ENCODE measurements at regions not wholly inside any gene's neighbourhood (a gene's known extent, or its start where the extent isn't known, plus 50 kb on each side); places are given as distances from the start of the nearest gene placed in this dataset.

- Histone ChIP-seq H3K9ac (replicated peaks; ENCODE audit: extremely low read depth, insufficient read depth, low read length) (no peak overlapping the region), H3K9me3 (replicated peaks; ENCODE audit: control insufficient read depth, insufficient read depth, low read length) (no peaks in the 10 kb centered on the region), H2AFZ (ENCODE audit: low read depth, low read length) (peak overlapping the region; percentile 16), H3K27me3 (ENCODE audit: control insufficient read depth in 2 of 2, insufficient read depth in 2 of 2, low read length in 2 of 2) (peaks cover 0 to 4% of the 10 kb centered on the region in 2 experiments), H3K9me1 (replicated peaks; ENCODE audit: control insufficient read depth, extremely low read depth, insufficient read depth, low read length) (no peaks in the 10 kb centered on the region), H3K36me3 (ENCODE audit: control insufficient read depth in 2 of 2, extremely low read depth in 1 of 2, insufficient read depth in 2 of 2, low read length in 2 of 2) (no peaks in the 10 kb centered on the region), H3K27ac (ENCODE audit: insufficient read depth, low read depth, low read length) (no peak overlapping the region), H3K4me2 (ENCODE audit: insufficient read depth, low read length) (peak overlapping the region; percentile 9), H4K20me1 (replicated peaks; ENCODE audit: control insufficient read depth, extremely low read depth, insufficient read depth, low read length) (no peaks in the 10 kb centered on the region), H3K79me2 (ENCODE audit: control insufficient read depth, insufficient read depth, low read length) (no peaks in the 10 kb centered on the region), H3K4me3 (replicated peaks in 1 of 3; ENCODE audit: insufficient read depth in 1 of 3, low read depth in 1 of 3, low read length in 3 of 3) (no peak overlapping the region), H3K4me1 (ENCODE audit: control insufficient read depth, extremely low read depth, insufficient read depth, low read length) (peaks cover 19% of the 10 kb centered on the region)
- ChIA-PET CTCF (interaction anchor here (0.8 to 1.9 kb wide), 6 partner anchors 8 to 92 kb away, joined by 3 to 9 read pairs (median 6); partner anchors contain the start of gene RASD2), POLR2A (interaction anchor here (0.6 kb wide), 1 partner anchor 17 kb away, joined by 7 read pairs; no protein-coding TSS in a partner anchor)
- peak; percentile 22 for DNase-seq (ENCODE audit: low read depth, low spot score)
- intact Hi-C loops (cut with micrococcal nuclease) (loop anchor here (2.0 kb wide), 1 partner anchor 13 kb away; no protein-coding TSS in a partner anchor), dilution Hi-C loops (cut with MboI; ENCODE audit: extremely low pct_ligation_motif_present, low sequenced_read_pairs) (no loop called here)
- BruUV-seq (replicated peaks) = no TSS peak
- TF ChIP-seq POLR2A (IDR thresholded peaks at IDR 0.05; ENCODE audit: low read depth, low read length) (no peak), FOS (IDR thresholded peaks at IDR 0.05; ENCODE audit: borderline replicate concordance, insufficient read depth, low read length) (no peak), MYC (IDR thresholded peaks at IDR 0.05; ENCODE audit: low read depth, low read length) (no peak), CTCF (IDR thresholded peaks at IDR 0.05; ENCODE audit: extremely low read depth in 1 of 2, insufficient read depth in 1 of 2, low read depth in 1 of 2, low read length in 2 of 2) (no peak), GATA2 (IDR thresholded peaks at IDR 0.05; ENCODE audit: insufficient read depth, insufficient read length, low read depth, low read length) (no peak), JUN (IDR thresholded peaks at IDR 0.05; ENCODE audit: borderline replicate concordance, insufficient read depth, insufficient read length, low read depth) (no peak), POLR2AphosphoS5 (IDR thresholded peaks at IDR 0.05; ENCODE audit: insufficient read depth, low read depth, low read length) (no peak), MAX (IDR thresholded peaks at IDR 0.05; ENCODE audit: insufficient read depth, insufficient read length) (no peak), EZH2 (IDR thresholded peaks at IDR 0.05; ENCODE audit: borderline replicate concordance, low read depth, low read length, severe bottlenecking) (no peak)
- FAIRE-seq = peak; percentile 38
These were observed 60.6 kb upstream of the RASD2 start for GRCh38 chr22:35479985-35480550.

Data from endothelial cell of umbilical vein (primary cell).